AG04450 (cell line): ENCODE measurements at regions not wholly inside any gene's neighbourhood (a gene's known extent, or its start where the extent isn't known, plus 50 kb on each side); places are given as distances from the start of the nearest gene placed in this dataset.
"Not testable (repeated sequence)": the region's sequence is repeated elsewhere in the genome, so short reads cannot be mapped to it uniquely, and the experiment has no call there.

Experiments used
- CTCF ChIA-PET: fragments of 300-600, 350-600 bp; formaldehyde crosslinking; extraction: SDS; loops from one replicate; lab custom pipeline; 2022; ENCODE audit warnings: antibody characterized with exemption, inconsistent platforms; lab: Charles Lee
- POLR2A ChIA-PET: fragments of 350-600 bp; formaldehyde crosslinking; extraction: SDS; loops from one replicate; lab custom pipeline; 2021; ENCODE audit warnings: antibody characterized with exemption, inconsistent platforms; lab: Yijun Ruan, JAX
- DNase-seq: peaks from one replicate; pipeline ENCODE4 v3.0.0-alpha.2; 2011; ENCODE audit warnings: low read depth, low spot score
- H3K27ac ChIP-seq: one replicate; pipeline ENCODE4 v1.5.1; 2012; ENCODE audit warnings: low read depth, low read length, control low read depth
- H3K27me3 ChIP-seq: one replicate; pipeline ENCODE4 v1.6.0; 2012; ENCODE audit warnings: low read length; ENCODE audit not compliant: control insufficient read depth, insufficient read depth
- H3K4me3 ChIP-seq: 2 replicates; pipeline ENCODE4 v1.5.1; 2011; ENCODE audit warnings: mild to moderate bottlenecking, low read depth, low read length, control low read depth
- H3K9me3 ChIP-seq: 2 replicates; pipeline ENCODE4 v1.5.1; 2012; ENCODE audit warnings: low read length; ENCODE audit not compliant: control insufficient read depth, insufficient read depth
- CTCF ChIP-seq: IDR thresholded peaks from 2 replicates; pipeline ENCODE4 v1.5.1; 2011; ENCODE audit warnings: low read depth, low read length, control low read depth, inconsistent platforms

GRCh38 chr6:155629652-155630051 is 174.0 kb upstream of the NOX3 start:
- POLR2A ChIA-PET: interaction anchor here (0.7 kb wide), 1 partner anchor 386 kb away, joined by 3 read pairs; no protein-coding TSS in a partner anchor
- no peak for DNase-seq
- Histone ChIP-seq H3K27me3 (no peaks in the 10 kb centered on the region), H3K9me3 (no peaks in the 10 kb centered on the region), H3K27ac (no peak overlapping the region), H3K4me3 (no peak overlapping the region)
- CTCF ChIA-PET: no interaction called here
- TF ChIP-seq CTCF: no peak

DNA sequence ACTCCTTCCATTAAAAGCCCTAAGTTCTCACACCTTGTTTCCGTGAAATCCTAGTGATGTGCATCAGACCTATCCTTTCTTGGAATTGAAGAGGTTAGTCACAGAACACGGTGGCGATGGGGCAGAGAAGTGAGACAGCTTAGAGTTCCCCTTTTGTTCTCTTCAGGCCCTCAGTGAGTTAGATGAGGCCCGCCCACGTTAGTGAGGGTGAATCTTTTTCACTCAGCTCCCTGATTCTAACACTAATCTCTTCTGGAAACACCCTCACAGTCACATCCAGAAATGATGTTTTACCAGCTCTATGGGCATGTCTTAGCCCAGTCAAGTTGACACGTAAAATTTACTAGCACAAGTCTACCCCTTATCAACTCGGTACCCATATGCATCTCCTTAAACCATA is 172.7 kb upstream of the NOX3 start:
- ChIA-PET POLR2A (no interaction called here), CTCF (no interaction called here)
- Histone ChIP-seq H3K27me3 (no peaks in the 10 kb centered on the region), H3K4me3 (no peak overlapping the region), H3K27ac (no peak overlapping the region), H3K9me3 (no peaks in the 10 kb centered on the region)
- DNase-seq: no peak
- no peak for TF ChIP-seq CTCF

DNA sequence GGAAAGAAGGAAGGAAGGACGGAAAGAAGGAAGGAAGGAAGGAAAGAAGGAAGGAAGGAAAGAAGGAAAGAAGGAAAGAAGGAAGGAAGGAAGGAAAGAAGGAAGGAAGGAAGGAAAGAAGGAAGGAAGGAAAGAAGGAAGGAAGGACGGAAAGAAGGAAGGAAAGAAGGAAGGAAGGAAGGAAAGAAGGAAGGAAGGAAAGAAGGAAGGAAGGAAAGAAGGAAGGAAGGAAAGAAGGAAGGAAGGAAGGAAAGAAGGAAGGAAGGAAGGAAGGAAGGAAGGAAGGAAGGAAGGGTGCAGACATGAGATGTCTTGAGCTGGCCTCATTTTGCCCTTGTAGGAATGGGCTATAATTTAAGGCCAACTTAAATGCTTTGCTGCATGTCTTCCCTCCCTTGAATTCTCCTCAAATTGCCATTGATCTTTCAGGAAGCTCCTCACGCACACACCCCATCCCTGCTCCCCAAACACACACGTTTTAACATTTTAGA is 172.1 kb upstream of the NOX3 start:
- DNase-seq, H3K4me3 ChIP-seq, H3K27me3 ChIP-seq, POLR2A ChIA-PET, H3K27ac ChIP-seq, CTCF ChIA-PET, H3K9me3 ChIP-seq: not testable (repeated sequence)

GRCh38 chr6:155623450-155624178 is 168.0 kb upstream of the NOX3 start:
- CTCF ChIA-PET: no interaction called here
- no peak for DNase-seq
- Histone ChIP-seq H3K9me3 (no peaks in the 10 kb centered on the region), H3K27ac (no peak overlapping the region), H3K27me3 (no peaks in the 10 kb centered on the region), H3K4me3 (no peak overlapping the region)
- POLR2A ChIA-PET: no interaction called here
- TF ChIP-seq CTCF: no peak

DNA sequence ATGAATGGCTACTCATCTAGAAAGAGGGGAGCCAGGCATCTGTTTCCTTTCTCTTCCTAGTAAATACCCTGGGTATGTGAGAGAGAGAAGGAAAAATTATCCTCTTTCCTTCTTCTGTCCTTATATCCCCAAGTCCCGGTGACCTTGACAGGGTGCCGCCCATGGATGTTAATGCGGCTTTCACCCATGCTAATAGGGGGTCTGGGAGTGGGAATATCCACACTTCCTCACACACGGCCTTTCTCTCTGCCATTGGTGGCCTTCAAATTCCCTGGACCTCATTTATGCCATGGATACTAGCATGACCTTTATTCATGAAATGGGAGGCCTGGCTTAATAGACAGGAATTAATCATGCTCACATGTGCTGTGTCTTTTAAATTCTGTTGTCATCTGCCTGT is 159.0 kb upstream of the NOX3 start:
- H3K4me3 ChIP-seq: no peak overlapping the region
- ChIA-PET CTCF (no interaction called here), POLR2A (no interaction called here)
- H3K9me3 ChIP-seq: peaks cover 3% of the 10 kb centered on the region; the same call in 1 of the 2 replicates
- no peak for TF ChIP-seq CTCF
- H3K27me3 ChIP-seq: no peaks in the 10 kb centered on the region
- H3K27ac ChIP-seq: no peak overlapping the region
- DNase-seq: no peak
